Prostate gland (tissue), 2 donors: ENCODE measurements at regions not wholly inside any gene's neighbourhood (a gene's known extent, or its start where the extent isn't known, plus 50 kb on each side); places are given as distances from the start of the nearest gene placed in this dataset.
A peak's percentile ranks its signal among the peaks of the same experiment; 100 is the strongest.

Experiments
- DNase-seq: peaks from one replicate; pipeline ENCODE4 v3.0.0-alpha.2; 2019; ENCODE audit warnings: low spot score
- H3K27ac ChIP-seq, 2 donors: fragments of 200-600 bp; sonication (generic); 2 replicates each; pipeline ENCODE4 v1.5.1; 2017 to 2019
- H3K27me3 ChIP-seq: fragments of 200-600 bp; sonication (generic); replicated peaks from 2 replicates; pipeline ENCODE4 v1.5.1; 2019; ENCODE audit not compliant: insufficient read depth
- H3K36me3 ChIP-seq, 2 donors: fragments of 200-600 bp; sonication (generic); 1 replicate in 1 of 2; 2 replicates in 1 of 2; pipeline versions ENCODE4 v1.5.1 to v1.8.1; 2017 to 2019
- H3K4me1 ChIP-seq: fragments of 200-600 bp; sonication (generic); replicated peaks from 2 replicates; pipeline ENCODE4 v1.5.1; 2019
- H3K4me3 ChIP-seq, 2 donors: fragments of 200-600 bp; sonication (generic); 2 replicates each; pipeline ENCODE4 v1.5.1; 2017 to 2019
- H3K9me3 ChIP-seq: fragments of 200-600 bp; sonication (generic); 2 replicates; pipeline ENCODE4 v1.5.1; 2017
- POLR2A ChIP-seq: fragments of 450-650 bp; IDR thresholded peaks from one replicate; pipeline ENCODE4 v1.6.1; 2016; ENCODE audit warnings: antibody characterized with exemption, mild to moderate bottlenecking
- POLR2AphosphoS5 ChIP-seq: sonication (generic); formaldehyde crosslinking; IDR thresholded peaks from one replicate; pipeline ENCODE4 v1.6.1; 2017; ENCODE audit warnings: antibody characterized with exemption
- WGBS: methylation state at CpG from one replicate; pipeline ENCODE4 v1.1.5; 2018; 5-methylcytosine and 5-hydroxymethylcytosine counted together
- intact Hi-C: fragments of 100-400 bp; cut with DNase I; formaldehyde crosslinking; loops from one replicate; pipeline ENCODE4 v1.14.2; 2022
- TF ChIP-seq, protein P1 (sequence below), 4 experiments: fragments of 200-600 bp in 2 of 4; fragments of 450-650 bp in 2 of 4; sonication (generic) in 2 of 4; IDR thresholded peaks; 1 replicate in 3 of 4; 2 replicates in 1 of 4; pipeline ENCODE4 v1.5.1; 2016 to 2019; ENCODE audit warnings: antibody characterized with exemption in 4 of 4, mild to moderate bottlenecking in 2 of 4, moderate library complexity in 2 of 4

DNA sequence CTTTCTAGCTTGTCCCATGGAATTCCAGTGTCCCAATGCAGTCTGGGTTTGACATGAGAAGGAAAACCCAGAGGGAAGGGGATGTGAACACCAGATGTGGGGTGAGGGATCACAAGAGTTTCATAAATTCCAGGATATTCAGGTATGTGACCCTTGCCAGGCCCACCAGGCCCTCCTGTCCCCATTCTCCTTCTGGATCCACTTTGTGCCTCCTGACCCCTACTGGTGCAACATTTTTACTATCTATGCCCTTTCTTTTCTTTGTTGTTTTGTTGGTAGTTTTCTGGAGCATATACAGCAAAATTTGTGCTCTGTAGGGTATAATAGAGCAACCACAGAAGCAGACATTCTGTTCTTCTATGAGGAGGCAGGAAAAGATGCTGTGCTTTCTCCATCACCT is 597.0 kb upstream of the GRAMD2B start:
- TF ChIP-seq, protein P1, sequence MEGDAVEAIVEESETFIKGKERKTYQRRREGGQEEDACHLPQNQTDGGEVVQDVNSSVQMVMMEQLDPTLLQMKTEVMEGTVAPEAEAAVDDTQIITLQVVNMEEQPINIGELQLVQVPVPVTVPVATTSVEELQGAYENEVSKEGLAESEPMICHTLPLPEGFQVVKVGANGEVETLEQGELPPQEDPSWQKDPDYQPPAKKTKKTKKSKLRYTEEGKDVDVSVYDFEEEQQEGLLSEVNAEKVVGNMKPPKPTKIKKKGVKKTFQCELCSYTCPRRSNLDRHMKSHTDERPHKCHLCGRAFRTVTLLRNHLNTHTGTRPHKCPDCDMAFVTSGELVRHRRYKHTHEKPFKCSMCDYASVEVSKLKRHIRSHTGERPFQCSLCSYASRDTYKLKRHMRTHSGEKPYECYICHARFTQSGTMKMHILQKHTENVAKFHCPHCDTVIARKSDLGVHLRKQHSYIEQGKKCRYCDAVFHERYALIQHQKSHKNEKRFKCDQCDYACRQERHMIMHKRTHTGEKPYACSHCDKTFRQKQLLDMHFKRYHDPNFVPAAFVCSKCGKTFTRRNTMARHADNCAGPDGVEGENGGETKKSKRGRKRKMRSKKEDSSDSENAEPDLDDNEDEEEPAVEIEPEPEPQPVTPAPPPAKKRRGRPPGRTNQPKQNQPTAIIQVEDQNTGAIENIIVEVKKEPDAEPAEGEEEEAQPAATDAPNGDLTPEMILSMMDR (IDR thresholded peaks at IDR 0.05): no peak
- no peak for TF ChIP-seq POLR2A
- TF ChIP-seq POLR2AphosphoS5: no peak
- no peak overlapping the region for H3K27ac ChIP-seq
- no peak for DNase-seq
- no peaks in the 10 kb centered on the region for H3K9me3 ChIP-seq
- H3K4me1 ChIP-seq: no peaks in the 10 kb centered on the region
- no peak overlapping the region for H3K4me3 ChIP-seq
- H3K27me3 ChIP-seq: no peaks in the 10 kb centered on the region
- intact Hi-C loops: no loop called here
- no peaks in the 10 kb centered on the region for H3K36me3 ChIP-seq

GRCh38 chr5:125829349-125829748 is 593.9 kb upstream of the GRAMD2B start:
- Histone ChIP-seq H3K36me3 (no peaks in the 10 kb centered on the region), H3K4me3 (no peak overlapping the region), H3K4me1 (no peaks in the 10 kb centered on the region), H3K9me3 (no peaks in the 10 kb centered on the region), H3K27me3 (no peaks in the 10 kb centered on the region), H3K27ac (no peak overlapping the region)
- 76% methylated on average over 4 of the region's 4 CpGs for WGBS
- intact Hi-C loops: no loop called here
- no peak for DNase-seq
- TF ChIP-seq, protein P1 (IDR thresholded peaks at IDR 0.05): no peak
- TF ChIP-seq POLR2A (no peak), POLR2AphosphoS5 (no peak)

GRCh38 chr5:125833398-125833797 is 589.8 kb upstream of the GRAMD2B start:
- H3K36me3 ChIP-seq: no peaks in the 10 kb centered on the region
- H3K4me3 ChIP-seq: no peak overlapping the region
- intact Hi-C loops: no loop called here
- H3K27ac ChIP-seq: no peak overlapping the region
- no peaks in the 10 kb centered on the region for H3K4me1 ChIP-seq
- WGBS: 52% methylated on average over 2 of the region's 2 CpGs
- no peaks in the 10 kb centered on the region for H3K9me3 ChIP-seq
- no peaks in the 10 kb centered on the region for H3K27me3 ChIP-seq
- DNase-seq: no peak
- TF ChIP-seq POLR2AphosphoS5 (no peak), POLR2A (no peak)

DNA sequence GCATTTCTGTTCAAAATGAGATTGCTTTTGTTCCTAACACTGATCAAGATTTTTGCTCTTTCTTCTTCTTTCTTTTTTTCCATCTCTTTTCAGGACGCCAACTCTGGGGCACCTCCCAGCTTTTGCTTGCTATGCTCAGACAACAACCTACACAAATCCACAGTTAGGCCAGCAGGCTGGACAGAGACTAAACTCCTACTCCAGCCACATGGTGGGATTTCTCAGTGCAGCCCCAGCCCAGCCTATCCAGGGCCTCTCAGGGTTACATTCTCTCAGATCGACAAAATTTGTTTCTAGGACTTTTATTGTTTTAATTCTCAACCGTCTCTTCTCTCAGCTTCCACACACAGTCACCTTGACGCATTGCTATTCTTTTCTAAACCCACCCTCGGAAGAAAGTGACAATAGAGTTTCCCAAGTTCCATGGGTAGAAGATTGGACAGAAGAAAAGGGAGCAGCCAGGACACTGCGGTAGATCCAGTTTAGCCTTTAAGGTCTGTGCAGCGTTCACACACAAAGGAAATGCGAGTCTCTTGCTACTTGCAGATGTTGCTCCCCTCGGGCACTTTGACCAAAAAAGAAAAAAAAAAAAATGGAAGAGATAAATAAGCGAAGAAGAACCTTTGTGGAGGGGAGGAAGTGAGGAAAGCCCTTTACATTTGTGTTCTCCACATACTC is 588.6 kb upstream of the GRAMD2B start:
- H3K9me3 ChIP-seq: no peaks in the 10 kb centered on the region
- no peaks in the 10 kb centered on the region for H3K36me3 ChIP-seq
- no peak overlapping the region for H3K27ac ChIP-seq
- no peak for DNase-seq
- H3K4me1 ChIP-seq: no peaks in the 10 kb centered on the region
- 87% methylated on average over 10 of the region's 10 CpGs for WGBS
- H3K27me3 ChIP-seq: no peaks in the 10 kb centered on the region
- no peak for TF ChIP-seq POLR2AphosphoS5
- TF ChIP-seq, protein P1 (IDR thresholded peaks at IDR 0.05): no peak
- H3K4me3 ChIP-seq: no peak overlapping the region
- intact Hi-C loops: no loop called here

DNA sequence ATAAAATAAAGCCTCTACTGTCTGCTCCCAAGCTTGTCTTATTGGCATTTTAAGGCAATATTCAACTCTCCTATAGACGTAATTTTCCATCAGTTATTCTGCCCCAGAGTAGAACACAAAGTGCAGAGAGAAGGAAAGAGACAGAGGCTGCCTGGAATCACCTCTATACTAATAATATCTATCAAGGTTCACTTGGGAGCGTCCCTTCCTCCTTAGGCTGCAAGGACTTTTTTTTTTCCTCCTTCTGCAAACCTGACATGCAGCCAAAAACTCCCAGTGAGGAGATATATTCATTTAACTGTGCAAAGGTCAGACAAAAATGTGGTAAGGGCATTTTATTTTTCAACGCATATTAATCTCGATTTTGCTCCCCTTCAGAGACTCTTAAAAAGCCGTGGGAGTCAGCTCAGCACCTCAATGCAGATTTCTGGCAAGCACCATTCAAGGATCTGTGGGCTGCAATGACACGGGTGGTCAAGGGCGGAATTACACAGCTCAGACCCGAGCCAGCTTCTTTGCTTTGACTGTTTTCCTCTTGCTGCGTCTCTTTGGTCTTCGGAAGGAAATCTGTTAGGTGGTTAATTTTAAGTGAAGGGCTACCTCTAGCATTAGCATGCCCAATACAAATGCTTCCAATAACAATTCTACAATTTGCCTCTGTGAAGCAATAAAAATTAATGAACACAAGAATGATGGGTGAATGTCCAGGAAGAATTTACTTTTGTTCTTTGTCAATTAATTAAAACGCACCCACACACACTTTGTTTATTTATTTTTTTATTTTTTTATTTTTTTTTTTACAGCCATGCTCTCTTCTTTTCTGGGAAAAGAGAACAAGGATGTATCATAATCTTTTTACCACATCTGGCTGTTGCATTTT is 587.7 kb upstream of the GRAMD2B start:
- DNase-seq: no peak
- WGBS: 33% methylated on average over 11 of the region's 11 CpGs
- no peak overlapping the region for H3K4me3 ChIP-seq
- TF ChIP-seq POLR2AphosphoS5: no peak
- TF ChIP-seq POLR2A: no peak
- TF ChIP-seq, protein P1 (IDR thresholded peaks at IDR 0.05): peak in 2 of 4 experiments; percentile 17 to 49
- intact Hi-C loops: no loop called here
- no peaks in the 10 kb centered on the region for H3K36me3 ChIP-seq
- H3K4me1 ChIP-seq: no peaks in the 10 kb centered on the region
- H3K27me3 ChIP-seq: no peaks in the 10 kb centered on the region
- no peaks in the 10 kb centered on the region for H3K9me3 ChIP-seq
- H3K27ac ChIP-seq: no peak overlapping the region
